Activated T-cell treated with anti-CD3 and anti-CD28 coated beads for 24 hours (primary cell): ENCODE measurements at regions not wholly inside any gene's neighbourhood (a gene's known extent, or its start where the extent isn't known, plus 50 kb on each side); places are given as distances from the start of the nearest gene placed in this dataset.
"Not testable (repeated sequence)": the region's sequence is repeated elsewhere in the genome, so short reads cannot be mapped to it uniquely, and the experiment has no call there.

ENCODE experiments used
- DNase-seq: peaks from one replicate; pipeline ENCODE4 v3.0.0-alpha.2; 2020; ENCODE audit warnings: low read depth

- no peak for DNase-seq
These were observed 1240.8 kb upstream of the CRIM1 start for GRCh38 chr2:35114765-35115164.

- not testable (repeated sequence) for DNase-seq
These were observed 1243.2 kb upstream of the CRIM1 start for GRCh38 chr2:35112367-35112766.

- DNase-seq: no peak
These were observed 1251.3 kb upstream of the CRIM1 start for GRCh38 chr2:35104309-35104708.

GRCh38 chr2:35099342-35099741 is 1256.2 kb upstream of the CRIM1 start:
- no peak for DNase-seq

- no peak for DNase-seq
These were observed 1273.5 kb upstream of the CRIM1 start for GRCh38 chr2:35082072-35082471.

- DNase-seq: no peak
These were observed 1274.0 kb upstream of the CRIM1 start for GRCh38 chr2:35081622-35082015.

- no peak for DNase-seq
These were observed 1274.5 kb upstream of the CRIM1 start for GRCh38 chr2:35081001-35081621.

- no peak for DNase-seq
These were observed 1275.2 kb upstream of the CRIM1 start for GRCh38 chr2:35080231-35080910.

- DNase-seq: no peak
These were observed 1288.2 kb upstream of the CRIM1 start for GRCh38 chr2:35067420-35067819.

- DNase-seq: no peak
These were observed 1291.7 kb upstream of the CRIM1 start for GRCh38 chr2:35063836-35064235.

- no peak for DNase-seq
These were observed 1319.7 kb upstream of the CRIM1 start for GRCh38 chr2:35035883-35036282.

- DNase-seq: no peak
These were observed 1321.8 kb upstream of the CRIM1 start for GRCh38 chr2:35033748-35034147.

- DNase-seq: no peak
These were observed 1332.0 kb upstream of the CRIM1 start for GRCh38 chr2:35023545-35023944.

GRCh38 chr2:35000453-35000852 is 1355.1 kb upstream of the CRIM1 start:
- no peak for DNase-seq

- no peak for DNase-seq
These were observed 1356.8 kb upstream of the CRIM1 start for GRCh38 chr2:34998741-34999140.

GRCh38 chr2:34997779-34998178 is 1357.8 kb upstream of the CRIM1 start:
- no peak for DNase-seq

GRCh38 chr2:34995196-34995595 is 1360.4 kb upstream of the CRIM1 start:
- no peak for DNase-seq

- DNase-seq: no peak
These were observed 1363.9 kb upstream of the CRIM1 start for GRCh38 chr2:34991508-34992274.

GRCh38 chr2:34985474-34985873 is 1370.1 kb upstream of the CRIM1 start:
- DNase-seq: no peak

GRCh38 chr2:34980689-34981088 is 1374.9 kb upstream of the CRIM1 start:
- DNase-seq: no peak

- DNase-seq: no peak
These were observed 1376.4 kb upstream of the CRIM1 start for GRCh38 chr2:34979148-34979547.

- no peak for DNase-seq
These were observed 1362.7 kb upstream of the FAM98A start for GRCh38 chr2:34961822-34962221.

- DNase-seq: no peak
These were observed 1355.7 kb upstream of the FAM98A start for GRCh38 chr2:34954758-34955157.
